NOMO-1 (cell line): ENCODE measurements at regions not wholly inside any gene's neighbourhood (a gene's known extent, or its start where the extent isn't known, plus 50 kb on each side); places are given as distances from the start of the nearest gene placed in this dataset.

Experiments
- DNase-seq, 2 experiments: peaks; one replicate each; lab custom pipeline; 2025; ENCODE audit not compliant: unreplicated experiment in 2 of 2; lab: John Stamatoyannopoulos, UW

- DNase-seq = peak; percentile 71 to 78
Measured at GRCh38 chr14:101451166-101451565, 110.1 kb upstream of the DIO3 start.

- no peak for DNase-seq
Measured at GRCh38 chr14:101453225-101453624, 108.1 kb upstream of the DIO3 start.

DNA sequence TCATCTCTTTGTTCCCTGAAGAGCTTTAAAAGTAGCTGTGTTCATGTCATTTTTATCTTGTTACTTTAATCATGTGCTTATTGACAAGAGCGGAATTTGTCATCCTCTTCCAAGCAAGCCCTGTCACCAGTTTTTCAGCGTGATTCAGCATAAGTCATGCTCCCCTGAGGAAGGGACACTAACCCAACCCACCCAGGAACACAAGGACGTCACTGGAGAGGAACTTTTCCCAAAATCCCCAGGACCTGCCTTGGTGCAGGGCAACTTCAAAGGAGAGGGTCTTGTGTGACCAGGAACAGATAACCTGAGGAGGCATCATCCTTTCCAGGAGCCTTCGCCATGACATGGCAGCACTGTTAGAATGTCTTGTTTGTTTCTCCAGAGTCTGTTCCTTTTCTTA lies 107.1 kb upstream of the DIO3 start:
- DNase-seq = no peak

- no peak for DNase-seq
Measured at GRCh38 chr14:101456246-101457175, 104.8 kb upstream of the DIO3 start.

DNA sequence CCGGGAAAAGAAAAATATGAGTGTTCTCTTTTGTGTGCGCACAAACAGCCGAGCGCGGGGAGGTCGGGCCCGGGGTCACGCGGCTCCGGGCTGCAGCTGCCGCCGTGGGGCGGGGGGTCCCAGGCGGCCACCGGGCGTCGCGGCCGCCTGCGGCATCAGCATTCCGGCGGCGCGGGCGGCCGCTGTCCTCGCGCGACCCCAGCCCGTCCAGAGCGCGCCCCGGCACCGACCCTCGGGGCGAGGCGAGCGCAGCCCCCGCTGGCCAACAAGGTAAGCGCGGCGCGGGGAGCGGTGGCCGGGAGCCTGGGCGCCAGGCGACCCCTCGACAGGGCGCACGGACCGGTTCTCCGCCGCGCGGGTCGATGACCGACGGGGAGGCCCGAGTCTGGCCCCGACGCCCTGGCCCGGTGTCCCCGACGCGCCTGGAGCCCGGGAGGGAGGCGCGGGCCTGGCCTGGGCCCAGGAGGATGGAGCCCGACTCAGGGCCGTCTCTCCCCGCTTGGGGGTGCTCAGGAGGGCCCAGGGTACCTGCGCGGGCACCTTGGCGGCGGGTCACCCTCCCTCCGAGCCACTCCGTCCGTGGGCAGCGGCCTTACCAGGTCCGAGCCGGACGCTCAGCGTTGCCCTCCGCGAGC lies 103.9 kb upstream of the DIO3 start:
- no peak for DNase-seq

- no peak for DNase-seq
Measured at GRCh38 chr14:101457936-101458740, 103.2 kb upstream of the DIO3 start.

GRCh38 chr14:101458741-101459550 lies 102.3 kb upstream of the DIO3 start:
- DNase-seq = no peak

- no peak for DNase-seq
Measured at GRCh38 chr14:101459551-101459900, 101.8 kb upstream of the DIO3 start.

- no peak for DNase-seq
Measured at GRCh38 chr14:101460521-101460920, 100.8 kb upstream of the DIO3 start.

DNA sequence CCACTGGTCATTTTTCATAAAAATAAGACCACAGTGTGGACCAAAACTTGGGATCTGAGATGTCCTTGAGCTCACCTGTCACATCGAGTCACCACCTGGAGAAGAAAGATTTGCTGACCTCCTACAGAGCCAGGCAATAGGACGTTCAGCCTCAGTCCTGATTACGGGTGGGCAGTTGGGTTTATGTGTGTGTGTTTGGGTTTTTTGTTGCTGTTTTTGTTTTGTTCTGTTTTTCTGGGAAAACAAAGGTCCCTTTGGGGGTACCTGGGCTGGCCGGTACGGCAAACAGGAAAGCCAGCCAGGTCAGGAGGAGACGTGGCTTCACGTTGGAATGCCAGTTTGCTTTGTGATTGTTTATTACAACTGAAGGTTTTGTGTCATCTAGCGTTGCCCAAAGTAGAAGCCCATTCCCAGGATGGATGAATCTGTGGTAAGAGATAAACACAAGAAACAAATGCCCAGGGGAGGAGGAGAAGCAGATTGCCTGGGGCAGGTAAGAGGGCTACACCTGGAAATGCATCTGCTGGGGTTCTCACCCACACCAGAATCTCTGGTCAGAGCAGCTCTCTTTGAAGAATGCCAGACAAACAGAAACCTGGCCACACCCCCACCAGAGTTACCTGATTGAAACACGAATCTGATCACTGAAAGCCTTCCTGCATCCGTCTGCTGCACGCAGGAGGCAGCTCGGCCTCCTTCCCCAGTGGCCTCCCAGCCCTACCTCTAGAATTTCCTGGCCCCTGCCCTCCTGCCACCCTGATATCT lies 100.1 kb upstream of the DIO3 start:
- no peak for DNase-seq

GRCh38 chr14:101461891-101462290 lies 99.4 kb upstream of the DIO3 start:
- DNase-seq = no peak

DNA sequence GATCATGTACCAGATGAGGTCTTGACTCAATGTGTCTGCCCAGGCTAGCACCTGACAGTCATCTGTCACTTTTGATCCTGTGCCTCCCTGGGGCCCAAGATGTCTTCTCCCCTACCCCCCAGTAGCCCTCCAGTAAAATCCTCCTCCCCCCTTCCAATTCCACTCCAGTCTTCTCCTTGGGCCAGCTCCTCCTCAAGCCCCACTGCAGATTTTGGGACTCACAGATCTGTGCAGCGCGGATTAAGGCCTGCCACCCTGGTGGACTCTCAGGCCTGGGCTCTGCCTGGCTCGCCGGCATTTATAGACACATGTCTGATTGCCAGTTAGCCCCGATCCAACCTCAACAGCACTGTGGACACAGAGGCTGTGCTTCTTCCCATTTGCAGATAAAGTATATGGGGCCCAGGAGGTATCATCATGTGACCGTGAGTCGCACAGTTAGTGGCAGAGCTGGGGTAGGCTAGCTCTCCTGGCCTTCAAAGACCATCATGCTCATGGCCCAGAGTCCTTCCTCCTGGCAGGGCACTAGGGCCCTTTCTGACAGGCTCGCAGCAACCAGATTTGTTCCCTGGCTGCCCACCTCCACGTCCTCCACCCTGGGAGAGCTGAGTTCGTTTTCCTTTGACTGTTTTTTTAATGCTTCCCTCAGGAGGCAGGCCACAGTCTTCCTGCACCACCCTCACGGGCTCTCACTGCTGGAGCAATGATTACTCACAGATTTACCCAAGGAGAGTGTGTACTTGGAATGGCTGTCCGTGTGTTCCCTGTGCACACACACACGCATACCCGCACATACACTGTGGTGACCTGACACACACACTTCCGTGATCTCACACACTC lies 98.3 kb upstream of the DIO3 start:
- DNase-seq = no peak

- no peak for DNase-seq
Measured at GRCh38 chr14:101463566-101464171, 97.6 kb upstream of the DIO3 start.

GRCh38 chr14:101464310-101464983 lies 96.8 kb upstream of the DIO3 start:
- no peak for DNase-seq

DNA sequence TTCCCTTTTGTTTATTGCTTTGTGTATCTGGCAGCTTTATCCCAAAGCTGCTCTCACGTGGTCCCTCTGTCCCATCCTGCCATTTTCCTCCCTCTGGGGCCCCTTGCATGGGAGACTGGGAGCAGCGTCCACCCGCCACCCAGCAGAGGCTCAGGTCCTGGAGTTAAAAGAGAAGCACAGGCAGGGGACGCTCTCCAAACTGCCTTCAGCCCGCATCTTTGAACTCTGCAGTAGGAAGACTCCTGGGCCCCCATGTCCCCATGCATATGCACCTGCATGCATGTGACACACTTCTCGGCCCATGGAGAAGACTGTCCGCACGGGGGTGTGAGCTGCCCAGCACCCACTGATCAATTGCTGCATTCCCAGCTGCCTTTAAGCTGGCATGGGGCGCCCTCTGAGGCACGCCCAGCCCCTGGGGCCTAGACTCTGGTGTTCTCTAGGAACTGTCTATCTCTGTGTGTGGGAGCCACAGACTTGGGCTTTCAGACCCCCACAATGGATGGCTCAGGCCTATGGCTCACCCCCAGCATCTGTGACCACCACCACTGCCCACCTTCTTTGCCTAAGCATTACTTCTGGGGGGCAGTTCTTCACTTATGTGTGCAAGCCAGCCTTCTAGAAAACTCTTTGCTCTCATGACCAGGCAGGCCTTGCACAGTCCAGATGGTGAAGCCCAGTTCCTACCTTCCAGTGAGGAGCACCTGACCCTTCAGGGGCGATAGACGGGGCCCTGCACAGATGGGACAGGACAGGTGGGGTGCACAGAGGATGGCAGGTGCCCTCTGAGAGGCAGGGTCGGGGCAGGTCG lies 96.1 kb upstream of the DIO3 start:
- no peak for DNase-seq

- no peak for DNase-seq
Measured at GRCh38 chr14:101465795-101466448, 95.4 kb upstream of the DIO3 start.
